GM12864 (cell line): ENCODE measurements at regions not wholly inside any gene's neighbourhood (a gene's known extent, or its start where the extent isn't known, plus 50 kb on each side); places are given as distances from the start of the nearest gene placed in this dataset.

Source experiments
- DNase-seq: peaks from one replicate; pipeline ENCODE4 v3.0.0-alpha.2; 2011; ENCODE audit warnings: low read depth
- H3K4me3 ChIP-seq: 2 replicates; pipeline ENCODE4 v1.5.1; 2011; ENCODE audit warnings: mild to moderate bottlenecking, low read depth, low read length, control low read depth
- CTCF ChIP-seq: IDR thresholded peaks from 2 replicates; pipeline ENCODE4 v1.5.1; 2011; ENCODE audit warnings: low read depth, mild to moderate bottlenecking, moderate library complexity, low read length, control low read depth, inconsistent platforms; ENCODE audit errors: missing control alignments

- no peak for TF ChIP-seq CTCF
- no peak overlapping the region for H3K4me3 ChIP-seq
- no peak for DNase-seq
These were observed 97.1 kb upstream of the CEP85L start for GRCh38 chr6:118748311-118749062.

- DNase-seq: no peak
- no peak for TF ChIP-seq CTCF
- no peak overlapping the region for H3K4me3 ChIP-seq
These were observed 95.4 kb upstream of the CEP85L start for GRCh38 chr6:118746825-118747174.

GRCh38 chr6:118746145-118746824 is 94.9 kb upstream of the CEP85L start:
- no peak for TF ChIP-seq CTCF
- H3K4me3 ChIP-seq: no peak overlapping the region
- no peak for DNase-seq

- no peak for DNase-seq
- no peak overlapping the region for H3K4me3 ChIP-seq
- TF ChIP-seq CTCF: no peak
These were observed 93.8 kb upstream of the CEP85L start for GRCh38 chr6:118745156-118745555.

GRCh38 chr6:118744261-118744941 is 93.0 kb upstream of the CEP85L start:
- TF ChIP-seq CTCF: no peak
- no peak for DNase-seq

GRCh38 chr6:118743746-118744145 is 92.4 kb upstream of the CEP85L start:
- no peak overlapping the region for H3K4me3 ChIP-seq
- DNase-seq: no peak
- TF ChIP-seq CTCF: no peak

More at GRCh38 chr6:118744261-118744941, 93.0 kb upstream of the CEP85L start:
- H3K4me3 ChIP-seq: no peak overlapping the region
